Stimulated activated naive B cell treated with anti-CD40 and anti-IgM and Interleukin-4, amounts not matched to agents 10 μg/mL and 1 μg/mL and 100 μg/mL, for 72 hours (primary cell): ENCODE measurements at regions not wholly inside any gene's neighbourhood (a gene's known extent, or its start where the extent isn't known, plus 50 kb on each side); places are given as distances from the start of the nearest gene placed in this dataset.

Experiments used
- ATAC-seq, 2 donors: fragments of 150-1000 bp; cut with Tn5 transposase; replicated peaks; 2 replicates each; pipeline ENCODE4 v1.10.0; 2021; ENCODE audit warnings: moderate library complexity in 1 of 2
- DNase-seq: peaks from one replicate; pipeline ENCODE4 v3.0.0; 2021
- H3K27ac Mint-ChIP-seq: one replicate; pipeline ENCODE4 v1.8.0; 2022; ENCODE audit warnings: mild to moderate bottlenecking, mixed read lengths
- H3K27me3 Mint-ChIP-seq, 2 donors: one replicate each; pipeline ENCODE4 v1.8.0; 2022; ENCODE audit warnings: mixed read lengths in 2 of 2
- H3K36me3 Mint-ChIP-seq, 2 donors: one replicate each; pipeline ENCODE4 v1.8.0; 2022; ENCODE audit warnings: mixed read lengths in 2 of 2, mild to moderate bottlenecking in 1 of 2
- H3K4me1 Mint-ChIP-seq, 2 donors: one replicate each; pipeline ENCODE4 v1.8.0; 2022; ENCODE audit warnings: mixed read lengths in 2 of 2, mild to moderate bottlenecking in 1 of 2
- H3K4me3 Mint-ChIP-seq, 2 donors: one replicate each; pipeline ENCODE4 v1.8.0; 2022; ENCODE audit warnings: mild to moderate bottlenecking in 2 of 2, mixed read lengths in 2 of 2, moderate library complexity in 1 of 2
- H3K9me3 Mint-ChIP-seq, 2 donors: one replicate each; pipeline ENCODE4 v1.8.0; 2022; ENCODE audit warnings: mixed read lengths in 2 of 2, mild to moderate bottlenecking in 1 of 2

- H3K9me3 Mint-ChIP-seq, result peaks cover 0 to under 1% of the 10 kb centered on the region in 2 donors
- no peak overlapping the region for H3K27ac Mint-ChIP-seq
- DNase-seq (no peak), ATAC-seq (no peak)
- no peaks in the 10 kb centered on the region for H3K4me1 Mint-ChIP-seq
- H3K4me3 Mint-ChIP-seq, result no peak overlapping the region
- no peaks in the 10 kb centered on the region for H3K36me3 Mint-ChIP-seq
- H3K27me3 Mint-ChIP-seq, result no peaks in the 10 kb centered on the region
These were observed 306.0 kb downstream of the TENT5A start for GRCh38 chr6:81446509-81446908.

GRCh38 chr6:81439417-81439816 lies 313.1 kb downstream of the TENT5A start:
- H3K27me3 Mint-ChIP-seq, result no peaks in the 10 kb centered on the region
- no peaks in the 10 kb centered on the region for H3K36me3 Mint-ChIP-seq
- H3K27ac Mint-ChIP-seq, result no peak overlapping the region
- ATAC-seq (no peak), DNase-seq (no peak)
- H3K4me3 Mint-ChIP-seq, result no peak overlapping the region
- H3K4me1 Mint-ChIP-seq, result no peaks in the 10 kb centered on the region
- peaks cover 24 to 28% of the 10 kb centered on the region in 2 donors for H3K9me3 Mint-ChIP-seq

GRCh38 chr6:81436990-81437389 lies 315.5 kb downstream of the TENT5A start:
- ATAC-seq (no peak), DNase-seq (no peak)
- Mint-ChIP-seq H3K4me1 (no peaks in the 10 kb centered on the region), H3K27ac (no peak overlapping the region), H3K4me3 (no peak overlapping the region), H3K9me3 (peaks cover 24 to 29% of the 10 kb centered on the region in 2 donors), H3K27me3 (no peaks in the 10 kb centered on the region), H3K36me3 (no peaks in the 10 kb centered on the region)

DNA sequence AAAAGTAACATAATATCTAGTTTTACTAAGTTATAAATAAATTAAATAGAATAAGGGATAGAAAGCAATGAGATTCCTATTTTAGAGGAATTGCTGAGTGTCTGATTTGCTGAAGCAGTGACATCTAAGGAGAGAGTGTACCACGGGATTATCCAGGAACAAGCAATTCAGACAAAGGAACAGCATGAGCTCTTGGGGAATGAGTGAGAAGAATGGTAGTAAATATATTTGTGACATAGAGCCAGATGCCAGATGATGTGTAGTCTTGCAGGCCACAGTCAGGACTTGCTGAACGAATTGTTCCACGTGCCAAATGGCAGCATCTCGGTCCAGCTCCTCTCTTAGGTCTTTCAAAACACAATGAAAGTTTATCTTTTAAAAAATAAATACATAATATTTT lies 339.2 kb downstream of the TENT5A start:
- Mint-ChIP-seq H3K9me3 (peaks cover 0 to 4% of the 10 kb centered on the region in 2 donors), H3K27me3 (no peaks in the 10 kb centered on the region), H3K4me3 (no peak overlapping the region), H3K36me3 (no peaks in the 10 kb centered on the region), H3K27ac (no peak overlapping the region), H3K4me1 (no peaks in the 10 kb centered on the region)
- ATAC-seq, result no peak
- DNase-seq, result no peak

DNA sequence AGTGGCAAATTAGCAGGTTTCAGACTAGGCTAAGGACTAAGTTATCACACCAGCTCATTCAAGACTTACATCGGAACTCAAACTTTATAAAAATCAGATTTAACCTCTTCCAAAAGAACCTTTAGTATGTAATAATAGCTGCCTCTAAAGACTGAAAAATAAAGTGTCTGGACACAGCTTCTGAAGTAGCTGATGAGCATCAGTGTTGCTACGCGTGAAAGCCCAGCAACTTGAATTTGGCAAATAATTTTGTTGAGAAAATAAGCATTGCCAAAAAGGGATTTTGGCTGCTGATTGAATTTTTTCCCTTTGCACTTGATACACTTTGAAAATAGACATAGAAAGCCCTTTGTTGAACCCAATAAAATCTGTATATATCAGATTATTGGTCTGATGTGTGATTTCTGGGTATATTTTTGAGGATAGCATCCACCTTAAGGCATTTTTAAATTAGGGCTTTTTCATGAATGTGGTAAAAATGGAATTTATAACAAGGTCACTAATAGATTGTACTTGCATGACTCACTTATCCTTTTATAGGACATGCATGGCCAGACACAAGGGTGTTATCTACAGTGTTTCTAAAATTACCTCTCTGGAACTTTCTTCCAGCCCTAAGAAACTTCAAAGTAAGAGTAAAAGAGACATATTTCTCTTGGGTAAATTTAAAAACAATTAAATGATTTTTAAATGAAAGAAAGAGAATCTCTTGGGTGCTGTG lies 350.4 kb downstream of the TENT5A start:
- Mint-ChIP-seq H3K9me3 (peaks cover 0 to 2% of the 10 kb centered on the region in 2 donors), H3K36me3 (no peaks in the 10 kb centered on the region), H3K4me3 (no peak overlapping the region), H3K4me1 (no peaks in the 10 kb centered on the region), H3K27me3 (no peaks in the 10 kb centered on the region), H3K27ac (no peak overlapping the region)
- DNase-seq, result no peak
- no peak for ATAC-seq

GRCh38 chr6:81396916-81397315 lies 355.6 kb downstream of the TENT5A start:
- H3K4me3 Mint-ChIP-seq, result no peak overlapping the region
- peaks cover 7 to 15% of the 10 kb centered on the region in 2 donors for H3K9me3 Mint-ChIP-seq
- H3K36me3 Mint-ChIP-seq, result no peaks in the 10 kb centered on the region
- no peaks in the 10 kb centered on the region for H3K4me1 Mint-ChIP-seq
- DNase-seq (no peak), ATAC-seq (no peak)
- no peaks in the 10 kb centered on the region for H3K27me3 Mint-ChIP-seq
- no peak overlapping the region for H3K27ac Mint-ChIP-seq

DNA sequence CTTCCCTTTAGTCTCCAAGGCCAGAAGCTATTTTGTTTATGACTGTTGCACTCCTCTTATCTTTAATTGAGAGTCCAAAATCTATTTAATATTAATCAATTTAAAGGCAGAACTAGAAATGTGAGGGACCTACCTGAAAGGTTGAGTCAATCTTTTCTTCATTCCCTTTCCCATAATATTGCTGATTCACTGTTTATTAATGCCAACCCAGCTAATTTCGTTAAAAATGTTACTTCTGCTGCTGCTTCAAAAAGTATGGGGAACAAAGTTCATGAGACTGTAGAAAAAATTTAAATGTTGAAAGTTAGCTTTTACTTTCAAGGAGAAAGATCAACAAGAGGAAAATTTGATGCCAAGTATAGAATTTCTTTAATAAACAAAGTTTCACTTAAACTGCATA lies 365.3 kb downstream of the TENT5A start:
- no peak overlapping the region for H3K27ac Mint-ChIP-seq
- H3K9me3 Mint-ChIP-seq, result peaks cover 3 to 10% of the 10 kb centered on the region in 2 donors
- H3K4me3 Mint-ChIP-seq, result no peak overlapping the region
- H3K27me3 Mint-ChIP-seq, result no peaks in the 10 kb centered on the region
- ATAC-seq, result no peak
- H3K4me1 Mint-ChIP-seq, result no peaks in the 10 kb centered on the region
- no peaks in the 10 kb centered on the region for H3K36me3 Mint-ChIP-seq
- no peak for DNase-seq

DNA sequence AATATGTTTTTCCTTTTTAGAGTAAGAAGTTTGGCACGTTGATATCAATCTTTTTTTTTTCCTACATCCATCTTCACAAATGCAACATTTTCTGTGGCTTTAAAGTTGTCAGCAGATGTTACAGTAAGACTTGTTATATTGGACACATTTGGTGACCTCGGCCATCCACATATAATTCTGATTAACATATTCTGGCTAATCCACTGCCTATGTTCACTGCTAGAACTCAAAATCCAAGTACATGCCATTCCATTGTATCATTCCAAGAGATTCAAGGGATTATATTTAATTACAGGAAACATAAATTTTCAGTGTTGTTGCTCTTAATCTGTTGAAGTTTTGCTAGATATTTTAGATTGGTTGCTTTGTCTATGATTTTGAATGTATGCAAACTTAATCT lies 367.6 kb downstream of the TENT5A start:
- ATAC-seq, result no peak
- no peaks in the 10 kb centered on the region for H3K36me3 Mint-ChIP-seq
- DNase-seq, result no peak
- H3K27me3 Mint-ChIP-seq, result no peaks in the 10 kb centered on the region
- no peak overlapping the region for H3K27ac Mint-ChIP-seq
- no peaks in the 10 kb centered on the region for H3K4me1 Mint-ChIP-seq
- H3K4me3 Mint-ChIP-seq, result no peak overlapping the region
- H3K9me3 Mint-ChIP-seq, result peaks cover 0 to 2% of the 10 kb centered on the region in 2 donors

DNA sequence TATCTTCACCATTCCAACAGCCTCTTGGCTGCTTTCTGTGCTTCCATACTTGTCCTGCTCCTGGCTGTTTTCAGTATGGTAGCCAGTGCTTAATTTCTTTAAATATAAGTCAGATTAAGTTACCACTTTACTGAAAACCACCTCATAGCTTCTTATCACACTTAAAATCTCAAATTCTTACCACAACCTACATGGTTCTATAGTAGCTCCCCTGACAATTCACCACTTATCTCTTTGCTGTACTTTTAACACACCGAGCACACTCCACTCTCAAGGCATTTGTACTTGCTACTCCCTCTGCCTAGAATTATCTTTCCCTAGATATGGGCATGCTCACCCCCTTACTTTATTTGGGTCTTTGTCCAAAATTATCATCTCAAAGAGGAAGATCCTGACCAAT lies 369.0 kb downstream of the TENT5A start:
- no peaks in the 10 kb centered on the region for H3K36me3 Mint-ChIP-seq
- ATAC-seq (no peak), DNase-seq (no peak)
- H3K4me1 Mint-ChIP-seq, result no peaks in the 10 kb centered on the region
- H3K27me3 Mint-ChIP-seq, result no peaks in the 10 kb centered on the region
- H3K9me3 Mint-ChIP-seq, result peaks cover 0 to 2% of the 10 kb centered on the region in 2 donors
- H3K27ac Mint-ChIP-seq, result no peak overlapping the region
- no peak overlapping the region for H3K4me3 Mint-ChIP-seq

DNA sequence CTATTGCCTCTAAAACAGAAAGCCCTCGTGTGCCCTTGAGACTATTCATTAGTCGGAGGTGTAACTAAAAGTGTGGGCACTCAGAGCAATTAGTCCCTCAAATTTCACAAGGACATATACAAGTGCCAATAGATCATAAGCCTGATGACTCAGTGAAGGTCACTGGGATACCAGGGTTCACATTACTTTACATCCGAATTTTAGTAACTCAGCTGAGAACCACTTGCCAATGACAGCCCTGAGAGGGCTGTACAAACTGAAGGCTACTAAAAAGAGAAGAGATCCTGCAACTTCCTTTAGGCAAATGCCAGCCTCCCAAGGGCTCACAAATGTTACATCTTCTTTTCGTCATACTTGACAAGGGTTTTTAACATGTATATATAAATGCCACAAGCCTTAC lies 369.6 kb downstream of the TENT5A start:
- Mint-ChIP-seq H3K27ac (no peak overlapping the region), H3K4me3 (no peak overlapping the region), H3K27me3 (no peaks in the 10 kb centered on the region), H3K4me1 (no peaks in the 10 kb centered on the region), H3K9me3 (peaks cover 0 to 2% of the 10 kb centered on the region in 2 donors), H3K36me3 (no peaks in the 10 kb centered on the region)
- DNase-seq (no peak), ATAC-seq (no peak)

- ATAC-seq (no peak), DNase-seq (no peak)
- Mint-ChIP-seq H3K27ac (no peak overlapping the region), H3K4me3 (no peak overlapping the region), H3K27me3 (no peaks in the 10 kb centered on the region), H3K4me1 (no peaks in the 10 kb centered on the region), H3K9me3 (peaks cover 0 to 2% of the 10 kb centered on the region in 2 donors), H3K36me3 (no peaks in the 10 kb centered on the region)
These were observed 371.0 kb downstream of the TENT5A start for GRCh38 chr6:81381382-81381916.

DNA sequence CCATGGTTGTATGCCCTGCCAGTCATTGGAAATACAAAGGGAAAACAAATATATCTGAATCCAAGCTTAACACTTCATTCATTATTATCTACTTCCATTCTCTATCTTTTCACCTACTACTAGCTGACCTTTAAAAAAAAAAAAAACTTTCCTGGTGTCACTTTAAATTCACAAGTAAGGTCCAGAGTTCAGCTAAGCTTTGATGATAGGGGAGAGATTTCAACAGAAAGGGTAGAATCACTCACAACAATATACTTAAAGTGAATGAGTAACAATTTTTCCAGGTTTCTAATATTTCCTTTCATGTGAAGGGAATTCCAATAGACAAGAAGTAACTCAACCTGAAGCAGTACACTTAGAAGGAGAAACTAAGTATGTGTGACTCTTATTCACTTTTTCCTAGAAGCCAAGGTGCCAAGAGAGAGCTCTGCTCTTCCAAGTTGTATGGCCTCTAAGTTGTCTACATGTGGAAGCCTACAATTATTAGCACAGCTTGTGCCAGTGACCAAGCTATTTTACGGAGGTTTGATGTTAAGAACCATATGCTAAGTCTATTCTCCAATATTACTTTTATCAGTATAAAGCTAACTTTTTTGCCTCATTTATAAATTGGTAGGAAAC lies 371.7 kb downstream of the TENT5A start:
- Mint-ChIP-seq H3K4me3 (no peak overlapping the region), H3K27ac (no peak overlapping the region), H3K27me3 (no peaks in the 10 kb centered on the region), H3K9me3 (no peaks in the 10 kb centered on the region), H3K4me1 (no peaks in the 10 kb centered on the region), H3K36me3 (no peaks in the 10 kb centered on the region)
- ATAC-seq (no peak), DNase-seq (no peak)

DNA sequence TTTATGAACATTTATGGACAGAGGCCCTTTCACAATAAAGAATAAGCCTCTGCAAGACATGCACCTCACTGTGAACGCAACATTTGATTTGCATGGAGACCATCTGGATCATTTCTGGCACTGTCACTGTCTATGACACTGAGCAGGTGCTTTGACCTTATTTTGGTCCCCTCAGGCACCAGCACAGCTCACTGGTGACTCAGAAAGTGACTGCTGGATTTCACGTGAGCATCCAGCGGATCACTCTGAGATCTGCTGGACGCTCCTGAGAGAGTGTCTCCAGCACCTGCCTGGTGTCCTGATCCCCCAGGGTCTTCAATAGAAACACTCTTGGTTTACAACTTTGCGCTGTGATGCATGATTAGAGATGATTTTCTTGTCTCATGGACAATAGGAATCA lies 375.7 kb downstream of the TENT5A start:
- Mint-ChIP-seq H3K9me3 (no peaks in the 10 kb centered on the region), H3K27ac (no peak overlapping the region), H3K36me3 (no peaks in the 10 kb centered on the region), H3K4me1 (no peaks in the 10 kb centered on the region), H3K4me3 (no peak overlapping the region), H3K27me3 (no peaks in the 10 kb centered on the region)
- DNase-seq (no peak), ATAC-seq (no peak)

DNA sequence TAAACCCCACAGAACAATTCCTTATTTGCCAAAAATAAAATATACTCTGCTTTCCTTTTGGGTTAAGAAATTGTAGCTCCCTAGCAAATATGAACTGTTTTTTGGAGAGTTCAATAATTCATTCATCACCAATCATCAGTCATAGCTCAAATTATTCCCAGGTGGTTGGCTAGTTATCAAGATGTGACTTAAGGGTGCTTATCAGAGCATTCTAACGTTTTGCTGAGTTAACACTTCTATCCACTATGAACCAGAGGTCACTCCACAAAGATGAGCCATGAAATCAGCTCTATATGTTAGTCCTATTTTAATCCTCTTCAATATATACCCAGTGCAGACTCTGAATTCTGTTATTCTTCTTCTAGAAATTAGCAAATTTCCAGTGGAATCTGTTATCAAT lies 379.1 kb downstream of the TENT5A start:
- no peaks in the 10 kb centered on the region for H3K9me3 Mint-ChIP-seq

DNA sequence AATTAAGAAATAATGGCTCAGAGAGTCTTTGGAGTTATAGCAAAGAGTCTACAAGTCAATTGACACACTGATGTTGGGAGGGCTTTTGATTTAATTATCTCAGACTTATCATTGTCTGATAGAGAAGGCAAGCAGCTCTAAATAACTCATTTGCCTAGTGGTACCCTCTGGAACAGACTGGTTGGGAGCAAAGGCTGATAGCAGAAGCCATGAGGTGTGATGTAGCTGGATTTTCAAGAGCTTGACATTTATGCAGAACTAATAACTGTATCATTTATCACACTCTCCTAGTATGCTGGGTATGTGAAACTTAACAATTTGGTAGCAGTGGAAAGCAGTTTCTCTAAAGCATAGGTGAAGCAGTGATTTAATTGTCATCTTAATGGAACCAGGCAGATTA lies 380.6 kb downstream of the TENT5A start:
- no peak for DNase-seq
- Mint-ChIP-seq H3K9me3 (no peaks in the 10 kb centered on the region), H3K4me3 (no peak overlapping the region), H3K27me3 (no peaks in the 10 kb centered on the region), H3K4me1 (no peaks in the 10 kb centered on the region), H3K36me3 (no peaks in the 10 kb centered on the region), H3K27ac (no peak overlapping the region)
- ATAC-seq, result no peak

More for the DNA sequence above, 379.1 kb downstream of the TENT5A start:
- no peak overlapping the region for H3K4me3 Mint-ChIP-seq
- no peaks in the 10 kb centered on the region for H3K4me1 Mint-ChIP-seq
- ATAC-seq (no peak), DNase-seq (no peak)
- H3K36me3 Mint-ChIP-seq, result no peaks in the 10 kb centered on the region
- H3K27me3 Mint-ChIP-seq, result no peaks in the 10 kb centered on the region
- no peak overlapping the region for H3K27ac Mint-ChIP-seq
